HG02870 (cell line): ENCODE measurements at regions not wholly inside any gene's neighbourhood (a gene's known extent, or its start where the extent isn't known, plus 50 kb on each side); places are given as distances from the start of the nearest gene placed in this dataset.

ENCODE experiments used
- ATAC-seq: cut with Tn5 transposase; IDR thresholded peaks from one replicate; pipeline ENCODE4 v1.9.1; 2021; ENCODE audit warnings: mild to moderate bottlenecking, moderate library complexity; ENCODE audit not compliant: unreplicated experiment

- no peak for ATAC-seq
Observed at GRCh38 chr20:4601630-4602296, 84.5 kb upstream of the PRNP start.

GRCh38 chr20:4600308-4601014 is 85.8 kb upstream of the PRNP start:
- no peak for ATAC-seq

GRCh38 chr20:4597215-4597614 is 89.0 kb upstream of the PRNP start:
- no peak for ATAC-seq

- no peak for ATAC-seq
Observed at GRCh38 chr20:4593149-4593525, 93.1 kb upstream of the PRNP start.

GRCh38 chr20:4592316-4593148 is 93.7 kb upstream of the PRNP start:
- ATAC-seq = no peak

- no peak for ATAC-seq
Observed at GRCh38 chr20:4591975-4592315, 94.3 kb upstream of the PRNP start.

GRCh38 chr20:4585758-4586157 is 100.5 kb upstream of the PRNP start:
- ATAC-seq = no peak

GRCh38 chr20:4585104-4585753 is 101.0 kb upstream of the PRNP start:
- no peak for ATAC-seq

GRCh38 chr20:4584510-4584909 is 101.7 kb upstream of the PRNP start:
- no peak for ATAC-seq

GRCh38 chr20:4581838-4582237 is 104.4 kb upstream of the PRNP start:
- no peak for ATAC-seq

- ATAC-seq = no peak
Observed at GRCh38 chr20:4578375-4578774, 107.9 kb upstream of the PRNP start.

- ATAC-seq = no peak
Observed at GRCh38 chr20:4574356-4574690, 111.9 kb upstream of the PRNP start.

GRCh38 chr20:4573564-4574355 is 112.5 kb upstream of the PRNP start:
- ATAC-seq = no peak

GRCh38 chr20:4571759-4572531 is 114.3 kb upstream of the PRNP start:
- no peak for ATAC-seq

- ATAC-seq = no peak
Observed at GRCh38 chr20:4569865-4570264, 116.4 kb upstream of the PRNP start.

GRCh38 chr20:4569092-4569491 is 117.2 kb upstream of the PRNP start:
- ATAC-seq = no peak

- ATAC-seq = no peak
Observed at GRCh38 chr20:4568361-4568959, 117.8 kb upstream of the PRNP start.

GRCh38 chr20:4567170-4567569 is 119.1 kb upstream of the PRNP start:
- ATAC-seq = no peak

- no peak for ATAC-seq
Observed at GRCh38 chr20:4563534-4563933, 122.7 kb upstream of the PRNP start.

GRCh38 chr20:4563031-4563430 is 123.2 kb upstream of the PRNP start:
- ATAC-seq = no peak
